ENCODE measurements at regions not wholly inside any gene's neighbourhood (a gene's known extent, or its start where the extent isn't known, plus 50 kb on each side); places are given as distances from the start of the nearest gene placed in this dataset.

GRCh38 chr4:108533876-108534275 is 86.5 kb upstream of the RPL34 start:
- peak overlapping the region; percentile 63 for H3K27ac Mint-ChIP-seq (ENCODE audit: unreplicated experiment)
- TF ChIP-seq CTCF (IDR thresholded peaks at IDR 0.05; ENCODE audit: unreplicated experiment) = no peak
- peaks cover 42% of the 10 kb centered on the region for H3K4me1 Mint-ChIP-seq (ENCODE audit: unreplicated experiment)
- no peak overlapping the region for H3K4me3 Mint-ChIP-seq (ENCODE audit: unreplicated experiment)
- peaks cover 1% of the 10 kb centered on the region for H3K27me3 Mint-ChIP-seq (ENCODE audit: unreplicated experiment)
- no peak for DNase-seq (ENCODE audit: low spot score)
- no peaks in the 10 kb centered on the region for H3K9me3 Mint-ChIP-seq (ENCODE audit: unreplicated experiment)
- H3K36me3 Mint-ChIP-seq (ENCODE audit: low read depth, unreplicated experiment) = no peaks in the 10 kb centered on the region

- Mint-ChIP-seq H3K9me3 (ENCODE audit: unreplicated experiment) (no peaks in the 10 kb centered on the region), H3K4me3 (ENCODE audit: unreplicated experiment) (no peak overlapping the region), H3K36me3 (ENCODE audit: low read depth, unreplicated experiment) (no peaks in the 10 kb centered on the region), H3K27ac (ENCODE audit: unreplicated experiment) (peak overlapping the region; percentile 82), H3K27me3 (ENCODE audit: unreplicated experiment) (peaks cover 1% of the 10 kb centered on the region), H3K4me1 (ENCODE audit: unreplicated experiment) (peaks cover 42% of the 10 kb centered on the region)
- no peak for TF ChIP-seq CTCF (IDR thresholded peaks at IDR 0.05; ENCODE audit: unreplicated experiment)
- no peak for DNase-seq (ENCODE audit: low spot score)
Measured at GRCh38 chr4:108533245-108533844, 87.0 kb upstream of the RPL34 start.

GRCh38 chr4:108532738-108533137 is 87.6 kb upstream of the RPL34 start:
- Mint-ChIP-seq H3K4me3 (ENCODE audit: unreplicated experiment) (no peak overlapping the region), H3K9me3 (ENCODE audit: unreplicated experiment) (no peaks in the 10 kb centered on the region), H3K4me1 (ENCODE audit: unreplicated experiment) (peaks cover 42% of the 10 kb centered on the region), H3K27ac (ENCODE audit: unreplicated experiment) (peak overlapping the region; percentile 82), H3K36me3 (ENCODE audit: low read depth, unreplicated experiment) (no peaks in the 10 kb centered on the region), H3K27me3 (ENCODE audit: unreplicated experiment) (peaks cover 1% of the 10 kb centered on the region)
- no peak for TF ChIP-seq CTCF (IDR thresholded peaks at IDR 0.05; ENCODE audit: unreplicated experiment)
- DNase-seq (ENCODE audit: low spot score) = no peak

GRCh38 chr4:108532187-108532586 is 88.2 kb upstream of the RPL34 start:
- Mint-ChIP-seq H3K4me1 (ENCODE audit: unreplicated experiment) (peaks cover 42% of the 10 kb centered on the region), H3K36me3 (ENCODE audit: low read depth, unreplicated experiment) (no peaks in the 10 kb centered on the region), H3K4me3 (ENCODE audit: unreplicated experiment) (no peak overlapping the region), H3K27ac (ENCODE audit: unreplicated experiment) (peak overlapping the region; percentile 23), H3K9me3 (ENCODE audit: unreplicated experiment) (no peaks in the 10 kb centered on the region), H3K27me3 (ENCODE audit: unreplicated experiment) (peaks cover 1% of the 10 kb centered on the region)
- TF ChIP-seq CTCF (IDR thresholded peaks at IDR 0.05; ENCODE audit: unreplicated experiment) = no peak
- DNase-seq (ENCODE audit: low spot score) = no peak

GRCh38 chr4:108531461-108531860 is 88.9 kb upstream of the RPL34 start:
- H3K4me3 Mint-ChIP-seq (ENCODE audit: unreplicated experiment) = no peak overlapping the region
- DNase-seq (ENCODE audit: low spot score) = no peak

More at GRCh38 chr4:108531461-108531860, 88.9 kb upstream of the RPL34 start:
- Mint-ChIP-seq H3K4me1 (ENCODE audit: unreplicated experiment) (peaks cover 42% of the 10 kb centered on the region), H3K9me3 (ENCODE audit: unreplicated experiment) (no peaks in the 10 kb centered on the region), H3K36me3 (ENCODE audit: low read depth, unreplicated experiment) (no peaks in the 10 kb centered on the region), H3K27me3 (ENCODE audit: unreplicated experiment) (peaks cover 1% of the 10 kb centered on the region), H3K27ac (ENCODE audit: unreplicated experiment) (peak overlapping the region; percentile 91)
- TF ChIP-seq CTCF (IDR thresholded peaks at IDR 0.05; ENCODE audit: unreplicated experiment) = no peak
